ENCODE measurements at regions not wholly inside any gene's neighbourhood (a gene's known extent, or its start where the extent isn't known, plus 50 kb on each side); places are given as distances from the start of the nearest gene placed in this dataset.

GRCh38 chr1:194600716-194601115 lies 1414.3 kb upstream of the B3GALT2 start:
- no peak for DNase-seq

- DNase-seq, result no peak
These were observed 1411.7 kb upstream of the B3GALT2 start for GRCh38 chr1:194598098-194598497.

GRCh38 chr1:194586302-194586701 lies 1399.9 kb upstream of the B3GALT2 start:
- DNase-seq, result no peak

- DNase-seq, result no peak
These were observed 1397.6 kb upstream of the B3GALT2 start for GRCh38 chr1:194584052-194584451.

- DNase-seq, result no peak
These were observed 1384.1 kb upstream of the B3GALT2 start for GRCh38 chr1:194570476-194570875.

GRCh38 chr1:194568610-194569009 lies 1382.2 kb upstream of the B3GALT2 start:
- DNase-seq, result no peak

GRCh38 chr1:194548071-194548470 lies 1361.7 kb upstream of the B3GALT2 start:
- no peak for DNase-seq

- DNase-seq, result no peak
These were observed 1357.6 kb upstream of the B3GALT2 start for GRCh38 chr1:194544012-194544411.

GRCh38 chr1:194538453-194538852 lies 1352.0 kb upstream of the B3GALT2 start:
- no peak for DNase-seq

- DNase-seq, result no peak
These were observed 1351.1 kb upstream of the B3GALT2 start for GRCh38 chr1:194537521-194537920.

- DNase-seq, result no peak
These were observed 1349.0 kb upstream of the B3GALT2 start for GRCh38 chr1:194535369-194535768.

GRCh38 chr1:194534784-194535183 lies 1348.4 kb upstream of the B3GALT2 start:
- no peak for DNase-seq

- DNase-seq, result no peak
These were observed 1347.2 kb upstream of the B3GALT2 start for GRCh38 chr1:194533641-194534040.

- DNase-seq, result no peak
These were observed 1331.2 kb upstream of the B3GALT2 start for GRCh38 chr1:194517567-194517966.

- no peak for DNase-seq
These were observed 1329.5 kb upstream of the B3GALT2 start for GRCh38 chr1:194515916-194516315.

- DNase-seq, result no peak
These were observed 1326.5 kb upstream of the B3GALT2 start for GRCh38 chr1:194512957-194513356.

- DNase-seq, result no peak
These were observed 1325.9 kb upstream of the B3GALT2 start for GRCh38 chr1:194512345-194512744.

GRCh38 chr1:194503209-194503608 lies 1316.8 kb upstream of the B3GALT2 start:
- DNase-seq, result no peak

- no peak for DNase-seq
These were observed 1309.0 kb upstream of the B3GALT2 start for GRCh38 chr1:194495434-194495833.

GRCh38 chr1:194487172-194487571 lies 1300.8 kb upstream of the B3GALT2 start:
- no peak for DNase-seq

- DNase-seq, result no peak
These were observed 1299.0 kb upstream of the B3GALT2 start for GRCh38 chr1:194485432-194485831.

- no peak for DNase-seq
These were observed 1292.3 kb upstream of the B3GALT2 start for GRCh38 chr1:194478731-194479130.

GRCh38 chr1:194477908-194478307 lies 1291.5 kb upstream of the B3GALT2 start:
- DNase-seq, result peak; percentile 3

- DNase-seq, result no peak
These were observed 1290.5 kb upstream of the B3GALT2 start for GRCh38 chr1:194476872-194477271.

- DNase-seq, result no peak
These were observed 1289.9 kb upstream of the B3GALT2 start for GRCh38 chr1:194476351-194476750.

- no peak for DNase-seq
These were observed 1288.3 kb upstream of the B3GALT2 start for GRCh38 chr1:194474701-194475100.
